Upper lobe of left lung (tissue), 6 donors: ENCODE measurements at regions not wholly inside any gene's neighbourhood (a gene's known extent, or its start where the extent isn't known, plus 50 kb on each side); places are given as distances from the start of the nearest gene placed in this dataset.

ENCODE experiments used
- ATAC-seq, 2 donors: fragments of 200-7000 bp; cut with Tn5 transposase; one replicate each; pipeline ENCODE4 v1.9.1; 2022; ENCODE audit warnings: mild to moderate bottlenecking in 2 of 2, moderate library complexity in 2 of 2; ENCODE audit not compliant: low FRiP score in 2 of 2
- DNase-seq, 2 donors: peaks; one replicate each; pipeline ENCODE4 v3.0.0-alpha.2; 2019 to 2020
- H3K27ac ChIP-seq, 4 donors: fragments of 200-600 bp; sonication (generic); one replicate each; pipeline ENCODE4 v1.5.1; 2016 to 2019
- H3K27me3 ChIP-seq, 4 donors: fragments of 200-600 bp; sonication (generic); one replicate each; pipeline ENCODE4 v1.5.1; 2017 to 2019
- H3K36me3 ChIP-seq, 4 donors: fragments of 200-600 bp; sonication (generic); one replicate each; pipeline ENCODE4 v1.5.1; 2016 to 2019
- H3K4me1 ChIP-seq, 4 donors: fragments of 200-600 bp; sonication (generic); one replicate each; pipeline ENCODE4 v1.5.1; 2018 to 2019
- H3K4me3 ChIP-seq, 4 donors: fragments of 200-600 bp; sonication (generic); one replicate each; pipeline ENCODE4 v1.5.1; 2017 to 2019; ENCODE audit warnings: mild to moderate bottlenecking in 2 of 4, moderate library complexity in 1 of 4
- H3K9me3 ChIP-seq, 4 donors: fragments of 200-600 bp; sonication (generic); one replicate each; pipeline ENCODE4 v1.5.1; 2018 to 2019
- EP300 ChIP-seq, 4 donors: sonication (generic); formaldehyde crosslinking; IDR thresholded peaks; one replicate each; pipeline ENCODE4 v1.5.1; 2017; ENCODE audit warnings: antibody characterized with exemption in 4 of 4, control low read depth in 2 of 4
- POLR2A ChIP-seq, 4 donors: fragments of 450-650 bp; IDR thresholded peaks; one replicate each; pipeline ENCODE4 v1.5.1; 2016 to 2017; ENCODE audit warnings: antibody characterized with exemption in 4 of 4, mild to moderate bottlenecking in 2 of 4
- POLR2AphosphoS5 ChIP-seq, 2 donors: sonication (generic); formaldehyde crosslinking; IDR thresholded peaks; one replicate each; pipeline ENCODE4 v1.5.1; 2017; ENCODE audit warnings: antibody characterized with exemption in 2 of 2
- WGBS, 2 donors: methylation state at CpG; one replicate each; pipeline ENCODE4 v1.1.5; 2017 to 2018; 5-methylcytosine and 5-hydroxymethylcytosine counted together
- TF ChIP-seq, protein P1 (sequence below), 6 experiments: fragments of 450-650 bp in 4 of 6; fragments of 200-600 bp in 2 of 6; sonication (generic) in 2 of 6; IDR thresholded peaks; one replicate each; pipeline ENCODE4 v1.5.1; 2016 to 2019; ENCODE audit warnings: antibody characterized with exemption in 6 of 6
- donor health status: DM: no; HTN: no; CAD: no; lungs with moderate emphysema.
- donor health status: DM: no; HTN: yes; CAD: no; lungs with severe emphysema.

DNA sequence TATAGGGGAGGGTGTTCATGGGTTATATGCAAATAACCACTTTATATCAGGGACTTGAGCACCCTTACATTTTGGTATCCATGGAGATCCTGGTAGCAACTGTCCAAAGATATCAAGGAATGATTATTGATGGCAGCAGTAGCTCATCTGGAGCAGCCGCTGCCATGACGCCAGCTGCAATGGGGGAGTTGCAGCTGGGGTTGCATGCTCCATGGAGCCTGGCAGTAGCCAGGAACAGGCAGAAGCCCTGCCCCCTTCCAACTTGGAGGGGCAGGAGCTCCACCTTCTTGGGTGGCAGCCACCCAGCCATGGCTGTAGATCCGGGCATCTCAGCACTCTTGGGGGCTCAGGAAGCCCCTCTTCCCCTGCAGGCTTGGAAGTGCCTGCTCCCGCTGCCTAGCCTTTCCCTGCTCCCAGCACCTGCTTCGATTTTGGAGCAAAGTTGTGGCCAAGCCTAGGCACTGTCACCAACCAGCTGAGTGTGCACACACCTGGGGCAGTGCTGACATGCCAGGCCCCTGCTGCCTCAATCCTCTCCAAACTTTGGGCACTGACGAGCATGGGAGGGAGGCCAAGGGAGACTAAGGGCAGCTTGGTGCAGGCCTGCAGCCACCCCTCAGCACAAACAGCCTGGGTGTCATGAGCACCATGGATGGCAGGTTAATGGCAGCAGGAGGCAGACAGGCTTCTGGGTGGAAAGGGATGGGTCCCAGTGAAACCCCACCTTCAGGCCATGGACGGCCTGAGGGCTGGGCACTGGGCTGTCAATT, 235.6 kb upstream of the CSNK1A1L start:
- DNase-seq = peak in 1 of 2 donors; percentile 24
- Histone ChIP-seq H3K36me3 (no peaks in the 10 kb centered on the region), H3K27me3 (no peaks in the 10 kb centered on the region), H3K4me3 (no peak overlapping the region), H3K27ac (no peak overlapping the region), H3K9me3 (no peaks in the 10 kb centered on the region), H3K4me1 (no peaks in the 10 kb centered on the region)
- TF ChIP-seq, protein P1, sequence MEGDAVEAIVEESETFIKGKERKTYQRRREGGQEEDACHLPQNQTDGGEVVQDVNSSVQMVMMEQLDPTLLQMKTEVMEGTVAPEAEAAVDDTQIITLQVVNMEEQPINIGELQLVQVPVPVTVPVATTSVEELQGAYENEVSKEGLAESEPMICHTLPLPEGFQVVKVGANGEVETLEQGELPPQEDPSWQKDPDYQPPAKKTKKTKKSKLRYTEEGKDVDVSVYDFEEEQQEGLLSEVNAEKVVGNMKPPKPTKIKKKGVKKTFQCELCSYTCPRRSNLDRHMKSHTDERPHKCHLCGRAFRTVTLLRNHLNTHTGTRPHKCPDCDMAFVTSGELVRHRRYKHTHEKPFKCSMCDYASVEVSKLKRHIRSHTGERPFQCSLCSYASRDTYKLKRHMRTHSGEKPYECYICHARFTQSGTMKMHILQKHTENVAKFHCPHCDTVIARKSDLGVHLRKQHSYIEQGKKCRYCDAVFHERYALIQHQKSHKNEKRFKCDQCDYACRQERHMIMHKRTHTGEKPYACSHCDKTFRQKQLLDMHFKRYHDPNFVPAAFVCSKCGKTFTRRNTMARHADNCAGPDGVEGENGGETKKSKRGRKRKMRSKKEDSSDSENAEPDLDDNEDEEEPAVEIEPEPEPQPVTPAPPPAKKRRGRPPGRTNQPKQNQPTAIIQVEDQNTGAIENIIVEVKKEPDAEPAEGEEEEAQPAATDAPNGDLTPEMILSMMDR (IDR thresholded peaks at IDR 0.05) = no peak
- no peak for TF ChIP-seq POLR2AphosphoS5 (IDR thresholded peaks at IDR 0.05)
- TF ChIP-seq EP300 (IDR thresholded peaks at IDR 0.05) = no peak
- TF ChIP-seq POLR2A (IDR thresholded peaks at IDR 0.05) = no peak
- WGBS, 2 donors = 84 to 91% methylated on average over 5 to 6 of the region's 7 CpGs
- ATAC-seq = peak; percentile 14 to 55

DNA sequence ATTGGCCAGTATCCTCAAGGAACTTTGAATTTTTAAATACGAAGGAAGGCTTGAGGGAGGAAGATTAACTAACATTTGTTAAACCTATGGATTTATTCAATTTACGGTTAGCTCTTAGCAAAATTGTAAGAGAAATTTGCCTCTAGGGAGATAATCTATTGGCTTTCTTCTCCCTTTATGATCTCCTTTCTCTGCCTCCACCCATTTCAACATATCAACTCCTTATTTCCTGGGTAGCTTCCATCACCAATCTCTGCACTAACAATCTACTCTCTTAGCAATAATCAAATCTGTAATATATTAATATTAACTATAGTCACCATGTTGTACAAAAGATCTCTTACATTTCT, 233.9 kb upstream of the CSNK1A1L start:
- no peaks in the 10 kb centered on the region for H3K4me1 ChIP-seq
- H3K36me3 ChIP-seq = no peaks in the 10 kb centered on the region
- 86 to 93% methylated on average over 2 of the region's 2 CpGs for WGBS, 2 donors
- H3K27me3 ChIP-seq = no peaks in the 10 kb centered on the region
- H3K9me3 ChIP-seq = no peaks in the 10 kb centered on the region
- DNase-seq (no peak), ATAC-seq (no peak)
- H3K27ac ChIP-seq = no peak overlapping the region
- TF ChIP-seq, protein P1 (IDR thresholded peaks at IDR 0.05) = no peak
- TF ChIP-seq POLR2AphosphoS5 (IDR thresholded peaks at IDR 0.05) (no peak), EP300 (IDR thresholded peaks at IDR 0.05) (no peak)
- no peak overlapping the region for H3K4me3 ChIP-seq

DNA sequence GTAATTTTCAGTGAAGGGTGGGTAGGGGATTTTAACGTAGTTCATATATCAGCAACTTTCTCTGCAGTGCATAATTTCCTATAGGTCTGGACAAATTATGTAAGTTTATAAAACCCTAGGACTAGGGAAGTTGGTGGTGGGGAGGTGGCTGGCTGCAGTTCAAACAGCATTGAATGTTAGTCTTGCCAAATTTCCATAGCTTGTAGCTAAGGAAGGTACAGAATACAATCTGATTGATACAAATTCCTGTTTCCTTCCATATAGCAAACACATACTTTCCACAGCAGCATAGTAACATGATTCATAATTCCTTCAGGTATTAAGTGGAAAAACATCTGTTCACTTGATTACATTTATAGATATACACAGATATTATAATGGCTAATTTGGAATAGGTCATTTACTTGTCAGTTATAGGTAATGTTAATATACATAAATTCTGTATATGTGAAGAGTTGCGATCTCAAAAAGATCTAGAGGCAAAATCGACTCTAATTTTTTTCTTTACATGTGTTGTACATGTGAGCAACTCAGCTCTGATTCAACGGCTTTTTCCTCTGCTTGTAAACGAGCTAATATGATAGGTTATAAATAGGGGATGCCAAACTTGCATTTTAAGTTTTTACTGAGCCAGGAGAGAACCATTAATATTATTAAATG, 233.4 kb upstream of the CSNK1A1L start:
- ATAC-seq = no peak
- TF ChIP-seq EP300 (IDR thresholded peaks at IDR 0.05) (no peak), POLR2AphosphoS5 (IDR thresholded peaks at IDR 0.05) (no peak), POLR2A (IDR thresholded peaks at IDR 0.05) (no peak)
- TF ChIP-seq, protein P1 (IDR thresholded peaks at IDR 0.05) = no peak
- Histone ChIP-seq H3K36me3 (no peaks in the 10 kb centered on the region), H3K9me3 (no peaks in the 10 kb centered on the region), H3K4me1 (no peaks in the 10 kb centered on the region), H3K4me3 (no peak overlapping the region), H3K27ac (no peak overlapping the region), H3K27me3 (no peaks in the 10 kb centered on the region)
- no peak for DNase-seq
- 57 to 60% methylated on average over 5 of the region's 5 CpGs for WGBS, 2 donors

DNA sequence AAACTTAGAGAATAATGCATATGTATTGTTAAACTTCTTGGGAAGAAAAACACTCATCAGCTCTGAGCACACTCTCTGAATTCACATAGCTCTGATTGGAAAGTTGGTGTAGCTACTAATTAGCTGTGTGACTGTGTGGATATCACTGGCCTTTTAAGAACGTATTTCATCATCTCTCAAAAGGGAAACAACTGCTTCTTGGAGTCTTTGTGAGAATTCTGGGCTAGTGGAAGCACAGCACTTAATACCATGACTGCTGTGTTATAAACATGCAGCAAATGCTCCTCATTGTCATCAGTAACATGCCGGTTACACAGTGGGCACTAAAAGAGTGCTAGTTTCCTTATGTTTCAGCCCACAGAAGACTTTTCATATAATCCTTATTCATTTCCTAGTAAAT, 220.9 kb upstream of the CSNK1A1L start:
- Histone ChIP-seq H3K27ac (no peak overlapping the region), H3K4me1 (no peaks in the 10 kb centered on the region), H3K27me3 (no peaks in the 10 kb centered on the region), H3K36me3 (no peaks in the 10 kb centered on the region), H3K9me3 (peaks cover 0 to 6% (median 0%) of the 10 kb centered on the region in 4 donors), H3K4me3 (no peak overlapping the region)
- no peak for ATAC-seq
- DNase-seq = no peak
- WGBS, 2 donors = 42 to 46% methylated on average over 2 of the region's 2 CpGs
- TF ChIP-seq, protein P1 (IDR thresholded peaks at IDR 0.05) = no peak
- no peak for TF ChIP-seq EP300 (IDR thresholded peaks at IDR 0.05)
- no peak for TF ChIP-seq POLR2A (IDR thresholded peaks at IDR 0.05)
- TF ChIP-seq POLR2AphosphoS5 (IDR thresholded peaks at IDR 0.05) = no peak
